A549 (cell line): ENCODE measurements at regions not wholly inside any gene's neighbourhood (a gene's known extent, or its start where the extent isn't known, plus 50 kb on each side); places are given as distances from the start of the nearest gene placed in this dataset.

Experiments
- BHLHE40 ChIP-seq: IDR thresholded peaks from 2 replicates; pipeline ENCODE4 v1.6.1; 2012; ENCODE audit warnings: low read depth, low read length, inconsistent platforms
- CEBPB ChIP-seq, 2 experiments: fragments of >200 bp in 1 of 2; sonication (Bioruptor Twin) in 1 of 2; formaldehyde crosslinking in 1 of 2; IDR thresholded peaks; 2 replicates each; pipeline ENCODE4 v1.6.1; 2012 to 2016
- CTCF ChIP-seq: fragments of >200 bp; sonication (Bioruptor Twin); formaldehyde crosslinking; IDR thresholded peaks from 3 replicates; pipeline ENCODE4 v1.5.1; 2016
- JUNB ChIP-seq: fragments of >200 bp; sonication (Bioruptor Twin); formaldehyde crosslinking; IDR thresholded peaks from 2 replicates; pipeline ENCODE4 v1.6.1; 2016
- POLR2A ChIP-seq: IDR thresholded peaks from 2 replicates; pipeline ENCODE4 v1.6.1; 2012; ENCODE audit warnings: mild to moderate bottlenecking, low read length
- TF ChIP-seq, protein P1 (sequence below): fragments of 450-650 bp; IDR thresholded peaks from 2 replicates; pipeline ENCODE4 v1.6.1; 2014; ENCODE audit warnings: antibody characterized with exemption

DNA sequence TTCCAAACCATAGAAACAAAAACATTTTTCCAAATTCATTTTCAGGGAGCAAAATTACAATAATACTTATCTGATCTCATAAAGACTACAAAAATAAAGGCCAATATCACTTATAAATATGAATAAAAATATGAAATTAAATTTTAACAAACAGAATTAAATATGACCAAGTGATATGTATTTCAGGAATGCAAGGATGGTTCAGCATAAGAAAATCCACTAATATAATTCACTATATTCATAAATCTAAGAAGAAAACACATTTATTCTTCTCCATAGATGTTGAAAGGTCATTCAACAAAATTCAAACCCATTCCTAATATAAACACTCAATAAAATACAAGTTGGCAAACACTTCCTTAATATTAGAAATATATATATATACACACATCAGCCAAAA, 115.2 kb upstream of the TMEM168 start:
- TF ChIP-seq CTCF, result no peak
- TF ChIP-seq POLR2A, result no peak
- no peak for TF ChIP-seq JUNB
- TF ChIP-seq CEBPB (IDR thresholded peaks at IDR 0.05), result no peak
- TF ChIP-seq, protein P1, sequence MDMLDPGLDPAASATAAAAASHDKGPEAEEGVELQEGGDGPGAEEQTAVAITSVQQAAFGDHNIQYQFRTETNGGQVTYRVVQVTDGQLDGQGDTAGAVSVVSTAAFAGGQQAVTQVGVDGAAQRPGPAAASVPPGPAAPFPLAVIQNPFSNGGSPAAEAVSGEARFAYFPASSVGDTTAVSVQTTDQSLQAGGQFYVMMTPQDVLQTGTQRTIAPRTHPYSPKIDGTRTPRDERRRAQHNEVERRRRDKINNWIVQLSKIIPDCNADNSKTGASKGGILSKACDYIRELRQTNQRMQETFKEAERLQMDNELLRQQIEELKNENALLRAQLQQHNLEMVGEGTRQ, result no peak
- TF ChIP-seq BHLHE40, result no peak
